HG03097 (cell line): ENCODE measurements at regions not wholly inside any gene's neighbourhood (a gene's known extent, or its start where the extent isn't known, plus 50 kb on each side); places are given as distances from the start of the nearest gene placed in this dataset.
"Not testable (repeated sequence)": the region's sequence is repeated elsewhere in the genome, so short reads cannot be mapped to it uniquely, and the experiment has no call there.

Experiments used
- ATAC-seq: cut with Tn5 transposase; IDR thresholded peaks from one replicate; pipeline ENCODE4 v1.9.1; 2021; ENCODE audit not compliant: unreplicated experiment, low FRiP score

GRCh38 chr18:6566338-6566911, 151.7 kb upstream of the L3MBTL4 start:
- no peak for ATAC-seq

- no peak for ATAC-seq
These were observed 155.1 kb upstream of the L3MBTL4 start for GRCh38 chr18:6569813-6570212.

GRCh38 chr18:6570581-6571238, 156.0 kb upstream of the L3MBTL4 start:
- no peak for ATAC-seq

GRCh38 chr18:6571239-6571602, 156.5 kb upstream of the L3MBTL4 start:
- ATAC-seq, result no peak

- ATAC-seq, result not testable (repeated sequence)
These were observed 157.3 kb upstream of the ARHGAP28 start for GRCh38 chr18:6572192-6572591.

- no peak for ATAC-seq
These were observed 154.9 kb upstream of the ARHGAP28 start for GRCh38 chr18:6574631-6575030.

- no peak for ATAC-seq
These were observed 153.6 kb upstream of the ARHGAP28 start for GRCh38 chr18:6575908-6576307.

- no peak for ATAC-seq
These were observed 152.7 kb upstream of the ARHGAP28 start for GRCh38 chr18:6576718-6577375.

- ATAC-seq, result no peak
These were observed 150.8 kb upstream of the ARHGAP28 start for GRCh38 chr18:6578686-6579085.

- ATAC-seq, result no peak
These were observed 150.0 kb upstream of the ARHGAP28 start for GRCh38 chr18:6579486-6579885.

GRCh38 chr18:6580401-6580800, 149.1 kb upstream of the ARHGAP28 start:
- no peak for ATAC-seq

GRCh38 chr18:6589923-6590322, 139.6 kb upstream of the ARHGAP28 start:
- no peak for ATAC-seq

GRCh38 chr18:6590326-6590725, 139.2 kb upstream of the ARHGAP28 start:
- ATAC-seq, result no peak

- no peak for ATAC-seq
These were observed 138.0 kb upstream of the ARHGAP28 start for GRCh38 chr18:6591491-6591890.

GRCh38 chr18:6592522-6592921, 137.0 kb upstream of the ARHGAP28 start:
- ATAC-seq, result no peak

GRCh38 chr18:6593142-6593885, 136.2 kb upstream of the ARHGAP28 start:
- no peak for ATAC-seq

- ATAC-seq, result no peak
These were observed 133.8 kb upstream of the ARHGAP28 start for GRCh38 chr18:6595666-6596065.

GRCh38 chr18:6598657-6599056, 130.9 kb upstream of the ARHGAP28 start:
- no peak for ATAC-seq

GRCh38 chr18:6600667-6601167, 128.8 kb upstream of the ARHGAP28 start:
- no peak for ATAC-seq

- ATAC-seq, result no peak
These were observed 128.3 kb upstream of the ARHGAP28 start for GRCh38 chr18:6601241-6601640.

GRCh38 chr18:6602365-6602764, 127.2 kb upstream of the ARHGAP28 start:
- ATAC-seq, result no peak
